ENCODE measurements at regions not wholly inside any gene's neighbourhood (a gene's known extent, or its start where the extent isn't known, plus 50 kb on each side); places are given as distances from the start of the nearest gene placed in this dataset.
"Not testable (repeated sequence)": the region's sequence is repeated elsewhere in the genome, so short reads cannot be mapped to it uniquely, and the experiment has no call there.

GRCh38 chr5:135172718-135173117, 138.7 kb upstream of the PITX1 start:
- Histone ChIP-seq H3K27me3 (ENCODE audit: insufficient read depth in 3 of 3, low read length in 2 of 3) (no peaks in the 10 kb centered on the region), H3K4me1 (no peaks in the 10 kb centered on the region), H3K9me3 (no peaks in the 10 kb centered on the region), H3K27ac (no peak overlapping the region), H3K4me3 (no peak overlapping the region), H3K36me3 (ENCODE audit: insufficient read depth in 1 of 2, low read depth in 1 of 2) (no peaks in the 10 kb centered on the region)
- DNase-seq (no peak), ATAC-seq (no peak)
- TF ChIP-seq CTCF (IDR thresholded peaks at IDR 0.05): no peak
- intact Hi-C loops (cut with DNase I): no loop called here
- 32 to 61% (median 44%) methylated on average over 2 of the region's 2 CpGs for WGBS, 3 donors

DNA sequence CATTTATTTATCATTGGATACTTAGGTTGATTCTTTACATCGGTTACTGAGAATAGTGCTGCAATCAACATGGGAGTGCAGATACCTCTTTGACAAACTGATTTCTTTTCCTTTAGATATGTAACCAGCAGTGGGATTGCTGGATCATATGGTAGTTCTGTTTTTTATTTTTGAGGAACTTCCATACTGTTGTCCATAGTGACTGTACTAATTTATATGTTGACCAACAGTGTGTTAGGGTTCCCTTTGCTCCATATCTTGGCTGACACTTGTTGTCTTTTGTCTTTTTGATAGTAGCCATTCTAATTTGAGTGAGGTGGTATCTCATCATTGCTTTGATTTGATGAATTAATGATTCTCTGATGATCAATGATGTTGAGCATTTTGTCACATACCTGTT, 137.3 kb upstream of the PITX1 start:
- intact Hi-C loops (cut with DNase I): no loop called here
- H3K4me1 ChIP-seq: no peaks in the 10 kb centered on the region
- DNase-seq (no peak), ATAC-seq (no peak)
- no peaks in the 10 kb centered on the region for H3K27me3 ChIP-seq (ENCODE audit: insufficient read depth in 3 of 3, low read length in 2 of 3)
- no peak overlapping the region for H3K27ac ChIP-seq
- no peaks in the 10 kb centered on the region for H3K9me3 ChIP-seq
- H3K36me3 ChIP-seq (ENCODE audit: insufficient read depth in 1 of 2, low read depth in 1 of 2): no peaks in the 10 kb centered on the region
- no peak overlapping the region for H3K4me3 ChIP-seq
- no peak for TF ChIP-seq CTCF (IDR thresholded peaks at IDR 0.05)
- WGBS, 3 donors: 90 to 93% (median 93%) methylated on average over 1 of the region's 1 CpG

DNA sequence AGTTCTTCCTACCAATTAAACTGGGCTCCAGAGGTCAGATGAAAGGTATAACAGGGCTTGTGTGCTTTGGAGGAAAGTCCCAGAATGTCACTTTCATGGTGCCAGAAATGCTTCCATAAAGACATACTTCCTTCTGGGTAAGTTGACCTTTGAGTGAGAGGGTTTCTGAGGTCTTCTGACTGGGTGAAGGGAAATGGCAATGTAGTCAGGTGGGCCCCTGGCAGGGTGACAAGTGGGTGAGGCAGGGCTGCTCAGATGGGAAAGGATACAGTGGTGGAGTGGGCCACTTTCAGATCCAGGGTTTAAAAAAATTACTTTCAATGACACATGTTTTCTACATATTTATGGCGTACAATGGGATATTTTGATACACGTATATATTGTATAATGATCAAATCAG, 136.5 kb upstream of the PITX1 start:
- Histone ChIP-seq H3K4me3 (no peak overlapping the region), H3K36me3 (ENCODE audit: insufficient read depth in 1 of 2, low read depth in 1 of 2) (no peaks in the 10 kb centered on the region), H3K4me1 (no peaks in the 10 kb centered on the region), H3K9me3 (no peaks in the 10 kb centered on the region), H3K27ac (no peak overlapping the region), H3K27me3 (ENCODE audit: insufficient read depth in 3 of 3, low read length in 2 of 3) (no peaks in the 10 kb centered on the region)
- ATAC-seq (no peak), DNase-seq (no peak)
- no peak for TF ChIP-seq CTCF (IDR thresholded peaks at IDR 0.05)
- intact Hi-C loops (cut with DNase I): no loop called here
- WGBS, 3 donors: 92 to 93% (median 92%) methylated on average over 2 of the region's 2 CpGs

DNA sequence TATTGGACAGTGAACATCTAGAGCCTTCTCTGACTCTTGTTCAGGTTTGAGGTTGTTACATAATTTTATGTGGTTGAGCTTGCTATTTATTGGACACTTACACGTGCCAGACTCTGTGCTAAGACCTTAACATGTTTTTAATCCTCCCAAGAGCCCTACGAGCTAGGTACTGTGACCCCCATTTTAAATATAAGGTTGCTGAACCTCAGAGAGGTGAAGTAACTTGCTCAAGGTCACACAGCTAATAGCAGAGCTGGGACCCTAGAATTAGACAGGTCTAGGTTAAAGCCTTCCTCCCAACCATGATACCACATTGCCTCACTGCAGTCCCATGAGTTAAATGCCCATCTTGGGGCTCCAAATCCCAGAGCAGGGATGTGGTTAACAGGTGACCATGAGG, 135.7 kb upstream of the PITX1 start:
- intact Hi-C loops (cut with DNase I): no loop called here
- no peak for DNase-seq
- Histone ChIP-seq H3K4me3 (no peak overlapping the region), H3K36me3 (ENCODE audit: insufficient read depth in 1 of 2, low read depth in 1 of 2) (no peaks in the 10 kb centered on the region), H3K27ac (no peak overlapping the region), H3K9me3 (no peaks in the 10 kb centered on the region), H3K4me1 (no peaks in the 10 kb centered on the region), H3K27me3 (ENCODE audit: insufficient read depth in 3 of 3, low read length in 2 of 3) (no peaks in the 10 kb centered on the region)
- 47 to 50% (median 50%) methylated on average over 2 of the region's 2 CpGs for WGBS, 3 donors
- ATAC-seq: no peak
- TF ChIP-seq CTCF (IDR thresholded peaks at IDR 0.05): no peak

DNA sequence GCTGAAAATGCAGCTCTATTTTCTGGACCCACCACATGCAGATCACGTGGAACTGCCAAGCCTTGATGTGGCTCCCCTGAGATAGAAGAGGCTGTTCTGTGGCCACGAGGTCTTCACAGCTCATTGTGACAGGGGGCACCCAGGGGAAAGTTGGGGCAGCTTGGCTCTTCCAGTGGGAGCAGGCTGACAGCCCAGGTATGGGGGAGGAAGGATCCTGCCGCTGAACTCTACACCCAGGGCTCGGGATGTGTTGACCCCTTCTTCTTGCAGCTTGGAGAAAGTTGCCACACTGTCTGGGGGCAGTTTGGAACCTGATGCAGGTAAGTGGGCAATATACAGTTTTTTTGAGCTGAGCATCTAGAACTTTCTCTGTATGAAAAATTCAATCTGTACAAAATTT, 133.6 kb upstream of the PITX1 start:
- Histone ChIP-seq H3K4me3 (no peak overlapping the region), H3K4me1 (no peaks in the 10 kb centered on the region), H3K36me3 (ENCODE audit: insufficient read depth in 1 of 2, low read depth in 1 of 2) (no peaks in the 10 kb centered on the region), H3K27ac (no peak overlapping the region), H3K27me3 (ENCODE audit: insufficient read depth in 3 of 3, low read length in 2 of 3) (no peaks in the 10 kb centered on the region), H3K9me3 (no peaks in the 10 kb centered on the region)
- 61 to 66% (median 63%) methylated on average over 4 of the region's 4 CpGs for WGBS, 3 donors
- no peak for TF ChIP-seq CTCF (IDR thresholded peaks at IDR 0.05)
- intact Hi-C loops (cut with DNase I): no loop called here
- no peak for DNase-seq
- ATAC-seq: no peak

DNA sequence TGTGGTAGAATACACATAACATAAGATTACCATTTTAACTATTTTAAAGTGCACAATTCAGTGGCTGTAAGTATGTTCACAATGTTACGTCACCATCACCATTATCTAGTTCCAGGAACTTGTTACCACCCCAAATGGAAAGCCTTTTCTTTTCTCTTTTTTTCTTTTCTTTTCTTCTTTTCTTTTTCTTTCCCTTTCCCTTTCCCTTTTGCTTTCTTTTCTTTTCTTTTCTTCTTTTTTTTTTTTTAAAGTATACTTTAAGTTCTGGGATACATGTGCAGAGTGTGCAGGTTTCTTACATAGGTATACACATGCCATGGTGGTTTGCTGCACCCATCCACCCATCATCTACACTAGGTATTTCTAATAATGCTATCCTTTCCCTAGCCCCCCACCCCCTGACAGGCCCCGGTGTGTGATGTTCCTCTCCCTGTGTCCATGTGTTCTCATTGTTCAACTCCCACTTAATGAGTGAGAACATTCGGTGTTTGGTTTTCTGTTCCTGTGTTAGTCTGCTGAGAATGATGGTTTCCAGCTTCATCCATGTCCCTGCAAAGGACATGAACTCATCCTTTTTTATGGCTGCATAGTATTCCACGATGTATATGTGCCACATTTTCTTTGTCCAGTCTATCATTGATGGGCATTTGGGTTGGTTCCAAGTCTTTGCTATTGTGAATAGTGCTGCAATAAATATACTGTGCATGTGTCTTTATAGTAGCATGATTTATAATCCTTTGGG, 131.0 kb upstream of the PITX1 start:
- intact Hi-C loops (cut with DNase I); H3K27ac ChIP-seq; DNase-seq; H3K4me3 ChIP-seq; H3K36me3 ChIP-seq (ENCODE audit: insufficient read depth in 1 of 2, low read depth in 1 of 2); H3K27me3 ChIP-seq (ENCODE audit: insufficient read depth in 3 of 3, low read length in 2 of 3); H3K4me1 ChIP-seq; H3K9me3 ChIP-seq; ATAC-seq: not testable (repeated sequence)
- 57 to 89% (median 81%) methylated on average over 4 of the region's 4 CpGs for WGBS, 3 donors

Data from psoas muscle (tissue), 7 donors.